ENCODE measurements at regions not wholly inside any gene's neighbourhood (a gene's known extent, or its start where the extent isn't known, plus 50 kb on each side); places are given as distances from the start of the nearest gene placed in this dataset.

DNA sequence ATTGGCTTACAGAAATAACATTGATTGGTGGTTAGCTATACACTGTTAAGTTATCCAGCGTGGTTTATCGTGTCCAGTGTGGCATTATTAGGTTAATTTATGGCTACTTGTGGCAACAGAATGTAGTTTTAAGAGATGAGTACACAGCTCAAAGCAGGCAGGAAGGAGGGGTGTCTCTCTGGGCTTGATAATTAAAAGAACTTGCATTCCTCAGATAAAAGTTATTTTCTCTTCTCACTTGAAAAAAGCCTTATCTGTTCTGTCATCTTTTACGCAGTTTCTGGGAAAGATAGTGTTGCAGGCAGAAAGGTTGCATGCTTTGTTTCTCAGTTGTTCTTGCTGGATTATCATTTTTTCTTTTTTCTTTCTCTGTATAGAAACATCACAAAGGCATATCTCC lies 154.4 kb upstream of the COL3A1 start:
- Mint-ChIP-seq H3K27ac (ENCODE audit: unreplicated experiment) (no peak overlapping the region), H3K4me1 (ENCODE audit: unreplicated experiment) (no peaks in the 10 kb centered on the region), H3K4me3 (ENCODE audit: unreplicated experiment) (no peak overlapping the region), H3K27me3 (ENCODE audit: unreplicated experiment) (no peaks in the 10 kb centered on the region), H3K9me3 (ENCODE audit: unreplicated experiment) (peaks cover 14% of the 10 kb centered on the region), H3K36me3 (ENCODE audit: unreplicated experiment) (no peaks in the 10 kb centered on the region)
- TF ChIP-seq, protein P1, sequence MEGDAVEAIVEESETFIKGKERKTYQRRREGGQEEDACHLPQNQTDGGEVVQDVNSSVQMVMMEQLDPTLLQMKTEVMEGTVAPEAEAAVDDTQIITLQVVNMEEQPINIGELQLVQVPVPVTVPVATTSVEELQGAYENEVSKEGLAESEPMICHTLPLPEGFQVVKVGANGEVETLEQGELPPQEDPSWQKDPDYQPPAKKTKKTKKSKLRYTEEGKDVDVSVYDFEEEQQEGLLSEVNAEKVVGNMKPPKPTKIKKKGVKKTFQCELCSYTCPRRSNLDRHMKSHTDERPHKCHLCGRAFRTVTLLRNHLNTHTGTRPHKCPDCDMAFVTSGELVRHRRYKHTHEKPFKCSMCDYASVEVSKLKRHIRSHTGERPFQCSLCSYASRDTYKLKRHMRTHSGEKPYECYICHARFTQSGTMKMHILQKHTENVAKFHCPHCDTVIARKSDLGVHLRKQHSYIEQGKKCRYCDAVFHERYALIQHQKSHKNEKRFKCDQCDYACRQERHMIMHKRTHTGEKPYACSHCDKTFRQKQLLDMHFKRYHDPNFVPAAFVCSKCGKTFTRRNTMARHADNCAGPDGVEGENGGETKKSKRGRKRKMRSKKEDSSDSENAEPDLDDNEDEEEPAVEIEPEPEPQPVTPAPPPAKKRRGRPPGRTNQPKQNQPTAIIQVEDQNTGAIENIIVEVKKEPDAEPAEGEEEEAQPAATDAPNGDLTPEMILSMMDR (IDR thresholded peaks at IDR 0.05), result no peak
- no peak for DNase-seq (ENCODE audit: extremely low spot score, unreplicated experiment)

DNA sequence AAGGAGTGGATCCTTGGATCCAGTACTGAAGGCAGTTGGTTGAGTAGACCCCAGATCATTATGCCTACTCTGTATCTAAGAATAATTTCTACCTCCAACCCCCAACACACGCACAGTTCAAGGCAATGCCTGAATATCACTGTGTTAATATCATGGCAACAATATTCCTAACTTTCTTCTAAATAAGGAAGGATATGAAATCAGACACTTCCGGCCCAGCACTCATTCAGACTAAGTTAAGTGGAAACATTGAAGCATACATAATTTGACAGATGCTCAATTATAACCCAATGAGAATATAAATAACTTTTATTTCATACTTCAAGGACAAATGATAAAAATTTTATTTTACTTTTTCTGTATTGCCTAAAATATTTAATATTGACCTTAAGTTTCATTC lies 153.6 kb upstream of the COL3A1 start:
- no peaks in the 10 kb centered on the region for H3K4me1 Mint-ChIP-seq (ENCODE audit: unreplicated experiment)
- no peak for DNase-seq (ENCODE audit: extremely low spot score, unreplicated experiment)
- no peaks in the 10 kb centered on the region for H3K36me3 Mint-ChIP-seq (ENCODE audit: unreplicated experiment)
- no peak overlapping the region for H3K27ac Mint-ChIP-seq (ENCODE audit: unreplicated experiment)
- no peak overlapping the region for H3K4me3 Mint-ChIP-seq (ENCODE audit: unreplicated experiment)
- TF ChIP-seq, protein P1 (IDR thresholded peaks at IDR 0.05), result no peak
- H3K27me3 Mint-ChIP-seq (ENCODE audit: unreplicated experiment), result no peaks in the 10 kb centered on the region
- H3K9me3 Mint-ChIP-seq (ENCODE audit: unreplicated experiment), result peaks cover 14% of the 10 kb centered on the region

DNA sequence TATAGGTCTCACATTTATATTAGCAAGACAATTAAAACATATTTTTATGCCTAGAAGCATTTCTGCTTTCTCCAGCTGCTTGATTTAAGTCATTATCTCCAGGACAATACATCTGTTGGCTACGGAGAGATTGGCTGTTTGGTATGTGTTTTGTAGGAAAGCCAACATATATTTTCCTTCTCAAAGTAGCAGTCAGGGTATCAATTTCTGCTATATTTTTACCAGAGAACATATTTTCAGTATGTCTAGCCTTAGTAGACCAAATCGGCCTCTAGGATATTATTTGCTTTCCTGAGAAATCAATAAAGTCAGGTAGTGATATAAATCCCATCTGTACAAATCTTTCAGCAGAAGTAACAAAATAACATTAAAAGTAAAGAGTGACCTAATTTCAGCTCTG lies 150.0 kb upstream of the COL3A1 start:
- Mint-ChIP-seq H3K4me1 (ENCODE audit: unreplicated experiment) (no peaks in the 10 kb centered on the region), H3K9me3 (ENCODE audit: unreplicated experiment) (peaks cover 17% of the 10 kb centered on the region), H3K27ac (ENCODE audit: unreplicated experiment) (no peak overlapping the region), H3K4me3 (ENCODE audit: unreplicated experiment) (no peak overlapping the region), H3K27me3 (ENCODE audit: unreplicated experiment) (no peaks in the 10 kb centered on the region), H3K36me3 (ENCODE audit: unreplicated experiment) (no peaks in the 10 kb centered on the region)
- TF ChIP-seq, protein P1 (IDR thresholded peaks at IDR 0.05), result no peak
- no peak for DNase-seq (ENCODE audit: extremely low spot score, unreplicated experiment)

DNA sequence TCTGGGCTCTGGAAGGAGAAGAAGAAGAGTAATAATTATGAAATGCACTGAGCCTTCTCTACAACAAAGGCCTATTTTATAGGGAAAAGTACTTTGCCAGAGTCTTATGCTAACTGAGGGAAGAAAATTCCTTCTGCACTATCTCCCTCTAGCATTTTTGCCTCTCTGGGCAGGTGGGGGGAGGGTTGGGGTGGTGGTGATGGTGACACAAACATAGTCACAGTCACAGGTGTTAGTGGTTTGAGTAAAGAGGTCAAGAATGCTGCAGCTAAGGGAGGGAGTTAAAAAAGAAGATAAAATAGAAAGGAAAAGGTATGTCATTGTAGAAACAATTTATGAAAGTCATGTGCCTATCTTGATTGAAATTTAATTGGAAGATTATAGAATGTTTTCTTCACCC lies 140.8 kb upstream of the COL3A1 start:
- no peak overlapping the region for H3K4me3 Mint-ChIP-seq (ENCODE audit: unreplicated experiment)
- TF ChIP-seq, protein P1 (IDR thresholded peaks at IDR 0.05), result no peak

DNA sequence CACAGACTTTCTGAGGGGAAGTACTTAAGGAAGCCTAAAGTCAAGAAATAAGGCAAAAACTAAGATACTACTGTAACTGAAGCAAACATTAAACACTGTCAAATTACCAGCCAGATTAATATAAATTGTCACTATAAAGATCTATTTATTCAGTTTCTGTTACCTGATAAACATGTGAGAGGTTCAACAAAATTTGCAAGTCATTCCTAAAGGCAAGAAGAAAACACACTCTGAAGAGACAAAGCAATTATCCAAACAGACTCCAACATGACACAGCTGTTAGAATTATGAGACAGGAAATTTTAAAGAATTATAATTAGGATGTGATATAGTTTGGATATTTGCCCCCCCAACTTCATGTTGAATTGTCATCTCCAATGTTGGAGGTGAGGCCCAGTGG lies 140.4 kb upstream of the COL3A1 start:
- H3K27me3 Mint-ChIP-seq (ENCODE audit: unreplicated experiment), result no peaks in the 10 kb centered on the region
- peaks cover 11% of the 10 kb centered on the region for H3K36me3 Mint-ChIP-seq (ENCODE audit: unreplicated experiment)
- H3K27ac Mint-ChIP-seq (ENCODE audit: unreplicated experiment), result no peak overlapping the region
- no peak for DNase-seq (ENCODE audit: extremely low spot score, unreplicated experiment)
- H3K9me3 Mint-ChIP-seq (ENCODE audit: unreplicated experiment), result peaks cover 32% of the 10 kb centered on the region
- TF ChIP-seq, protein P1 (IDR thresholded peaks at IDR 0.05), result no peak
- no peak overlapping the region for H3K4me3 Mint-ChIP-seq (ENCODE audit: unreplicated experiment)
- no peaks in the 10 kb centered on the region for H3K4me1 Mint-ChIP-seq (ENCODE audit: unreplicated experiment)

More for the DNA sequence above, 140.8 kb upstream of the COL3A1 start:
- Mint-ChIP-seq H3K27ac (ENCODE audit: unreplicated experiment) (no peak overlapping the region), H3K9me3 (ENCODE audit: unreplicated experiment) (peaks cover 31% of the 10 kb centered on the region), H3K4me1 (ENCODE audit: unreplicated experiment) (no peaks in the 10 kb centered on the region), H3K36me3 (ENCODE audit: unreplicated experiment) (peaks cover 7% of the 10 kb centered on the region), H3K27me3 (ENCODE audit: unreplicated experiment) (no peaks in the 10 kb centered on the region)
- DNase-seq (ENCODE audit: extremely low spot score, unreplicated experiment), result no peak

Data from osteocyte (in vitro differentiated cells).